HCT116 (cell line): ENCODE measurements at regions not wholly inside any gene's neighbourhood (a gene's known extent, or its start where the extent isn't known, plus 50 kb on each side); places are given as distances from the start of the nearest gene placed in this dataset.

ENCODE experiments used
- ATAC-seq: fragments of 200-7000 bp; cut with Tn5 transposase; 2 replicates; pipeline ENCODE4 v1.9.1; 2020; ENCODE audit warnings: mild to moderate bottlenecking, moderate library complexity
- BruUV-seq: library from RNA; stranded (reverse); fragments of 400-500 nt; replicated peaks from 2 replicates; lab custom pipeline; 2021; lab: Mats Ljungman, UMichigan
- CTCF ChIA-PET: fragments of 300-600 bp; sonication (Branson Sonifier 250); formaldehyde crosslinking; loops from one replicate; lab custom pipeline; 2021; ENCODE audit warnings: antibody characterized with exemption; lab: Charles Lee
- POLR2A ChIA-PET: fragments of 300-600, 350-600 bp; sonication (Branson Sonifier 250); formaldehyde crosslinking; loops from one replicate; lab custom pipeline; 2021; ENCODE audit warnings: antibody characterized with exemption; lab: Charles Lee
- RAD21 ChIA-PET, 2 experiments: fragments of 300-600 bp; sonication (Branson Sonifier 250); formaldehyde crosslinking; loops; one replicate each; lab custom pipeline; 2023; ENCODE audit warnings: low total read pairs in 2 of 2; ENCODE audit not compliant: uncharacterized antibody in 2 of 2, unreplicated experiment in 2 of 2, low non-redundant PET in 1 of 2; lab: Charles Lee
- DNase-seq: peaks from one replicate; pipeline ENCODE4 v3.0.0-alpha.2; 2010; ENCODE audit warnings: low read depth, low spot score
- H2AFZ ChIP-seq: fragments of 200-600 bp; shearing (Covaris generic), sonication (generic); 2 replicates; pipeline ENCODE4 v1.6.1; 2017; ENCODE audit warnings: low read depth, mixed run types, mixed read lengths, antibody characterized with exemption, low read length; ENCODE audit not compliant: poor library complexity, severe bottlenecking
- H3K27ac ChIP-seq: 2 replicates; pipeline ENCODE4 v1.5.1; 2012; ENCODE audit warnings: low read depth, low read length
- H3K27me3 ChIP-seq: fragments of 200-600 bp; sonication (generic); 2 replicates; pipeline ENCODE4 v1.6.1; 2016; ENCODE audit warnings: mixed run types, low read length, mixed read lengths; ENCODE audit not compliant: insufficient read depth
- H3K36me3 ChIP-seq, 2 experiments: fragments of 200-500 bp in 1 of 2; fragments of 200-600 bp in 1 of 2; sonication (Bioruptor generic) in 1 of 2; sonication (generic) in 1 of 2; 2 replicates each; pipeline versions ENCODE4 v1.5.1 to v1.6.1; 2014 to 2016; ENCODE audit warnings: low read length in 2 of 2, inconsistent platforms in 1 of 2, mixed read lengths in 1 of 2, mixed run types in 1 of 2; ENCODE audit not compliant: insufficient read depth in 2 of 2, control insufficient read depth in 1 of 2
- H3K4me1 ChIP-seq, 2 experiments: fragments of 200-600 bp in 1 of 2; sonication (generic) in 1 of 2; 2 replicates each; pipeline versions ENCODE4 v1.5.1 to v1.6.1; 2012 to 2017; ENCODE audit warnings: low read length in 2 of 2, inconsistent platforms in 1 of 2, mild to moderate bottlenecking in 1 of 2, mixed read lengths in 1 of 2, mixed run types in 1 of 2, moderate library complexity in 1 of 2; ENCODE audit not compliant: insufficient read depth in 2 of 2, control insufficient read depth in 1 of 2
- H3K4me2 ChIP-seq: fragments of 200-600 bp; sonication (generic); 2 replicates; pipeline ENCODE4 v1.6.1; 2017; ENCODE audit warnings: mixed run types, low read length, mixed read lengths
- H3K4me3 ChIP-seq, 2 experiments: fragments of 200-600 bp in 1 of 2; sonication (generic) in 1 of 2; replicated peaks in 1 of 2; 2 replicates each; pipeline ENCODE4 v1.5.1; 2011 to 2016; ENCODE audit warnings: low read length in 2 of 2, control low read depth in 1 of 2, low read depth in 1 of 2, mild to moderate bottlenecking in 1 of 2, mixed read lengths in 1 of 2, mixed run types in 1 of 2
- H3K79me2 ChIP-seq: fragments of 200-600 bp; sonication (generic); 2 replicates; pipeline ENCODE4 v1.6.1; 2017; ENCODE audit warnings: mild to moderate bottlenecking, mixed run types, low read length, moderate library complexity, mixed read lengths; ENCODE audit not compliant: insufficient read depth
- H3K9ac ChIP-seq: fragments of 200-600 bp; sonication (generic); 2 replicates; pipeline ENCODE4 v1.6.1; 2016; ENCODE audit warnings: low read length, mixed read lengths
- H3K9me2 ChIP-seq: fragments of 200-600 bp; sonication (generic), shearing (Covaris generic); 2 replicates; pipeline ENCODE4 v1.6.1; 2017; ENCODE audit warnings: mixed run types, mild to moderate bottlenecking, moderate library complexity; ENCODE audit not compliant: insufficient read depth
- H3K9me3 ChIP-seq, 2 experiments: fragments of 200-500 bp in 1 of 2; fragments of 200-600 bp in 1 of 2; sonication (Bioruptor generic) in 1 of 2; sonication (generic) in 1 of 2; 2 replicates each; pipeline ENCODE4 v1.6.1; 2014 to 2017; ENCODE audit warnings: low read length in 2 of 2, mixed read lengths in 2 of 2, inconsistent platforms in 1 of 2, low read depth in 1 of 2, mild to moderate bottlenecking in 1 of 2, mixed run types in 1 of 2, moderate library complexity in 1 of 2; ENCODE audit not compliant: control insufficient read depth in 1 of 2, insufficient read depth in 1 of 2
- H4K20me1 ChIP-seq: fragments of 200-600 bp; sonication (generic), shearing (Covaris generic); 2 replicates; pipeline ENCODE4 v1.6.1; 2017; ENCODE audit warnings: mixed run types, mild to moderate bottlenecking, moderate library complexity; ENCODE audit not compliant: insufficient read depth
- CBX3 ChIP-seq: IDR thresholded peaks from 2 replicates; pipeline ENCODE4 v1.6.1; 2012; ENCODE audit warnings: low read depth
- CEBPB ChIP-seq: IDR thresholded peaks from 2 replicates; pipeline ENCODE4 v1.6.1; 2012; ENCODE audit warnings: low read depth
- EGR1 ChIP-seq: IDR thresholded peaks from 2 replicates; pipeline ENCODE4 v1.6.1; 2012; ENCODE audit warnings: low read depth
- ELF1 ChIP-seq: IDR thresholded peaks from 2 replicates; pipeline ENCODE4 v1.6.1; 2012; ENCODE audit warnings: low read depth, borderline replicate concordance
- EZH2phosphoT487 ChIP-seq: fragments of 200-600 bp; IDR thresholded peaks from 2 replicates; pipeline ENCODE4 v1.6.1; 2018; ENCODE audit warnings: antibody characterized with exemption, borderline replicate concordance
- FOSL1 ChIP-seq: IDR thresholded peaks from 2 replicates; pipeline ENCODE4 v1.6.1; 2012; ENCODE audit warnings: low read depth
- JUND ChIP-seq: IDR thresholded peaks from 2 replicates; pipeline ENCODE4 v1.6.1; 2012
- POLR2A ChIP-seq: IDR thresholded peaks from 2 replicates; pipeline ENCODE4 v1.7.0; 2011; ENCODE audit warnings: borderline replicate concordance; ENCODE audit not compliant: insufficient read depth, insufficient read length; ENCODE audit errors: extremely low read depth
- POLR2AphosphoS5 ChIP-seq: IDR thresholded peaks from 2 replicates; pipeline ENCODE4 v1.6.1; 2011; ENCODE audit warnings: mild to moderate bottlenecking, low read depth, low read length, moderate library complexity
- RAD21 ChIP-seq: IDR thresholded peaks from 2 replicates; pipeline ENCODE4 v1.6.1; 2012; ENCODE audit warnings: low read depth, mild to moderate bottlenecking
- SIN3A ChIP-seq: IDR thresholded peaks from 2 replicates; pipeline ENCODE4 v1.6.1; 2012; ENCODE audit warnings: low read depth
- SP1 ChIP-seq: IDR thresholded peaks from 2 replicates; pipeline ENCODE4 v1.6.1; 2012; ENCODE audit warnings: low read depth
- TCF7L2 ChIP-seq: IDR thresholded peaks from 2 replicates; pipeline ENCODE4 v1.7.0; 2011; ENCODE audit warnings: borderline replicate concordance, inconsistent platforms; ENCODE audit not compliant: insufficient read depth, insufficient read length; ENCODE audit errors: extremely low read depth
- ZFX ChIP-seq: fragments of 450-650 bp; IDR thresholded peaks from 2 replicates; pipeline ENCODE4 v1.6.1; 2017
- ZNF274 ChIP-seq: fragments of 200-500 bp; sonication (Bioruptor generic); IDR thresholded peaks from 2 replicates; pipeline ENCODE4 v1.6.1; 2014; ENCODE audit warnings: mild to moderate bottlenecking, low read depth, low read length, inconsistent platforms
- intact Hi-C: fragments of 100-400 bp; cut with micrococcal nuclease; formaldehyde crosslinking; loops from 2 replicates; pipeline ENCODE4 v1.10.0; 2022
- TF ChIP-seq, protein P1 (sequence below), 3 experiments: fragments of 200-600 bp in 1 of 3; sonication (generic) in 1 of 3; IDR thresholded peaks in 2 of 3; conservative IDR thresholded peaks in 1 of 3; 2 replicates each; pipeline ENCODE4 v1.5.1; 2012 to 2017; ENCODE audit warnings: low read depth in 2 of 3, low read length in 2 of 3, antibody characterized with exemption in 1 of 3, borderline replicate concordance in 1 of 3, control low read depth in 1 of 3, mild to moderate bottlenecking in 1 of 3, mixed read lengths in 1 of 3, mixed run types in 1 of 3, moderate library complexity in 1 of 3; ENCODE audit not compliant: insufficient read depth in 1 of 3
- TF ChIP-seq, protein P2 (sequence below): IDR thresholded peaks from 2 replicates; pipeline ENCODE4 v1.6.1; 2012
- TF ChIP-seq, protein P3 (sequence below): IDR thresholded peaks from 2 replicates; pipeline ENCODE4 v1.6.1; 2011; ENCODE audit warnings: mild to moderate bottlenecking, low read length, moderate library complexity; ENCODE audit not compliant: insufficient replicate concordance; ENCODE audit errors: extremely low read depth

- Histone ChIP-seq H3K9me2 (no peaks in the 10 kb centered on the region), H3K79me2 (no peaks in the 10 kb centered on the region), H3K36me3 (no peaks in the 10 kb centered on the region), H3K27me3 (no peaks in the 10 kb centered on the region), H4K20me1 (no peaks in the 10 kb centered on the region), H3K9me3 (no peaks in the 10 kb centered on the region), H3K4me1 (peaks cover 0 to 52% of the 10 kb centered on the region in 2 experiments; a peak in 3 of 4 replicates), H2AFZ (no peak overlapping the region), H3K4me3 (no peak overlapping the region), H3K9ac (peak overlapping the region; percentile 2; the same call in 1 of the 2 replicates), H3K4me2 (peak overlapping the region; percentile 37), H3K27ac (no peak overlapping the region; the same call in 1 of the 2 replicates)
- RAD21 ChIA-PET = no interaction called here
- peak; percentile 60 for ATAC-seq
- BruUV-seq = no TSS peak
- peak; percentile 29 for DNase-seq
- POLR2A ChIA-PET = no interaction called here
- TF ChIP-seq ELF1 (no peak), ZNF274 (no peak), POLR2AphosphoS5 (no peak), SP1 (peak; percentile 46; the same call in 1 of the 2 replicates), FOSL1 (peak; percentile 8; the same call in 1 of the 2 replicates), TCF7L2 (no peak), SIN3A (no peak), EZH2phosphoT487 (no peak), CBX3 (no peak), ZFX (no peak), CEBPB (no peak), JUND (peak; percentile 37; the same call in 1 of the 2 replicates), RAD21 (no peak), EGR1 (no peak), POLR2A (no peak)
- TF ChIP-seq, protein P1, sequence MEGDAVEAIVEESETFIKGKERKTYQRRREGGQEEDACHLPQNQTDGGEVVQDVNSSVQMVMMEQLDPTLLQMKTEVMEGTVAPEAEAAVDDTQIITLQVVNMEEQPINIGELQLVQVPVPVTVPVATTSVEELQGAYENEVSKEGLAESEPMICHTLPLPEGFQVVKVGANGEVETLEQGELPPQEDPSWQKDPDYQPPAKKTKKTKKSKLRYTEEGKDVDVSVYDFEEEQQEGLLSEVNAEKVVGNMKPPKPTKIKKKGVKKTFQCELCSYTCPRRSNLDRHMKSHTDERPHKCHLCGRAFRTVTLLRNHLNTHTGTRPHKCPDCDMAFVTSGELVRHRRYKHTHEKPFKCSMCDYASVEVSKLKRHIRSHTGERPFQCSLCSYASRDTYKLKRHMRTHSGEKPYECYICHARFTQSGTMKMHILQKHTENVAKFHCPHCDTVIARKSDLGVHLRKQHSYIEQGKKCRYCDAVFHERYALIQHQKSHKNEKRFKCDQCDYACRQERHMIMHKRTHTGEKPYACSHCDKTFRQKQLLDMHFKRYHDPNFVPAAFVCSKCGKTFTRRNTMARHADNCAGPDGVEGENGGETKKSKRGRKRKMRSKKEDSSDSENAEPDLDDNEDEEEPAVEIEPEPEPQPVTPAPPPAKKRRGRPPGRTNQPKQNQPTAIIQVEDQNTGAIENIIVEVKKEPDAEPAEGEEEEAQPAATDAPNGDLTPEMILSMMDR (IDR thresholded peaks at IDR 0.05 in 2 of 3, conservative IDR thresholded peaks at IDR 0.05 in 1 of 3; ENCODE audit: borderline replicate concordance in 1 of 3, insufficient read depth in 1 of 3, low read depth in 2 of 3, low read length in 2 of 3) = no peak
- TF ChIP-seq, protein P2, sequence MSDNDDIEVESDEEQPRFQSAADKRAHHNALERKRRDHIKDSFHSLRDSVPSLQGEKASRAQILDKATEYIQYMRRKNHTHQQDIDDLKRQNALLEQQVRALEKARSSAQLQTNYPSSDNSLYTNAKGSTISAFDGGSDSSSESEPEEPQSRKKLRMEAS = no peak
- TF ChIP-seq, protein P3, sequence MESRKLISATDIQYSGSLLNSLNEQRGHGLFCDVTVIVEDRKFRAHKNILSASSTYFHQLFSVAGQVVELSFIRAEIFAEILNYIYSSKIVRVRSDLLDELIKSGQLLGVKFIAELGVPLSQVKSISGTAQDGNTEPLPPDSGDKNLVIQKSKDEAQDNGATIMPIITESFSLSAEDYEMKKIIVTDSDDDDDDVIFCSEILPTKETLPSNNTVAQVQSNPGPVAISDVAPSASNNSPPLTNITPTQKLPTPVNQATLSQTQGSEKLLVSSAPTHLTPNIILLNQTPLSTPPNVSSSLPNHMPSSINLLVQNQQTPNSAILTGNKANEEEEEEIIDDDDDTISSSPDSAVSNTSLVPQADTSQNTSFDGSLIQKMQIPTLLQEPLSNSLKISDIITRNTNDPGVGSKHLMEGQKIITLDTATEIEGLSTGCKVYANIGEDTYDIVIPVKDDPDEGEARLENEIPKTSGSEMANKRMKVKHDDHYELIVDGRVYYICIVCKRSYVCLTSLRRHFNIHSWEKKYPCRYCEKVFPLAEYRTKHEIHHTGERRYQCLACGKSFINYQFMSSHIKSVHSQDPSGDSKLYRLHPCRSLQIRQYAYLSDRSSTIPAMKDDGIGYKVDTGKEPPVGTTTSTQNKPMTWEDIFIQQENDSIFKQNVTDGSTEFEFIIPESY = no peak
- intact Hi-C loops = no loop called here
- CTCF ChIA-PET = no interaction called here
Observed at GRCh38 chr2:220279372-220279771, 651.9 kb downstream of the SLC4A3 start.
